ENCODE measurements at regions not wholly inside any gene's neighbourhood (a gene's known extent, or its start where the extent isn't known, plus 50 kb on each side); places are given as distances from the start of the nearest gene placed in this dataset.
"Not testable (repeated sequence)": the region's sequence is repeated elsewhere in the genome, so short reads cannot be mapped to it uniquely, and the experiment has no call there.

DNA sequence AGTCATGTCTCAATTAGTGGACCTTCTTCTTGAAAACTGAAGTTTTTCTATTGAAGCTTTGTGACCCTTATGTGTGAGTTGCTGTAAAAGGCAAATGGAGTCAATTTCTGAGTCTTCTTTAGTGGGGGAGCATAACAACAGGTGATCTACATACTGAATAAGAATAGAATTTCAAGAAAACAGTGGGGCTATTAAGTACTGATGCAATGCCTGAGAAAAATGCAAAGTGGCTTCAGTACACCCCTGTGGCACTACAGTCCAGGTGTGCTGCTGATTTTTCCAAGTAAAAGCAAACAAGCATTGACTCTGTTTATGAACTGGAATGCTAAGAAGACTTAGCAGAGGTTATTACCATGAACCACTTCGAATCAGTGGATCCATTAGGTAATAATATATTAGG, 328.0 kb upstream of the PABPC4L start:
- 75% methylated on average over 1 of the region's 1 CpG for WGBS

GRCh38 chr4:134518574-134519217, 317.1 kb upstream of the PABPC4L start:
- TF ChIP-seq POLR2A (IDR thresholded peaks at IDR 0.05) (no peak), POLR2AphosphoS5 (IDR thresholded peaks at IDR 0.05) (no peak), EP300 (IDR thresholded peaks at IDR 0.05) (no peak), CTCF (IDR thresholded peaks at IDR 0.05) (no peak)
- 51% methylated on average over 3 of the region's 3 CpGs for WGBS
- Histone ChIP-seq H3K9me3 (no peaks in the 10 kb centered on the region), H3K4me1 (no peaks in the 10 kb centered on the region), H3K36me3 (no peaks in the 10 kb centered on the region), H3K4me3 (no peak overlapping the region), H3K27ac (no peak overlapping the region), H3K27me3 (no peaks in the 10 kb centered on the region)
- DNase-seq (ENCODE audit: low spot score in 2 of 2), result no peak

More for the DNA sequence above, 328.0 kb upstream of the PABPC4L start:
- Histone ChIP-seq H3K27me3 (no peaks in the 10 kb centered on the region), H3K4me3 (no peak overlapping the region), H3K27ac (no peak overlapping the region), H3K4me1 (no peaks in the 10 kb centered on the region), H3K36me3 (no peaks in the 10 kb centered on the region), H3K9me3 (no peaks in the 10 kb centered on the region)
- TF ChIP-seq POLR2AphosphoS5 (IDR thresholded peaks at IDR 0.05) (no peak), EP300 (IDR thresholded peaks at IDR 0.05) (no peak), POLR2A (IDR thresholded peaks at IDR 0.05) (no peak), CTCF (IDR thresholded peaks at IDR 0.05) (no peak)
- DNase-seq (ENCODE audit: low spot score in 2 of 2), result no peak

- WGBS, result 77% methylated on average over 2 of the region's 2 CpGs
- TF ChIP-seq EP300 (IDR thresholded peaks at IDR 0.05), result no peak
These were observed 309.0 kb upstream of the PABPC4L start for GRCh38 chr4:134510544-134510943.

DNA sequence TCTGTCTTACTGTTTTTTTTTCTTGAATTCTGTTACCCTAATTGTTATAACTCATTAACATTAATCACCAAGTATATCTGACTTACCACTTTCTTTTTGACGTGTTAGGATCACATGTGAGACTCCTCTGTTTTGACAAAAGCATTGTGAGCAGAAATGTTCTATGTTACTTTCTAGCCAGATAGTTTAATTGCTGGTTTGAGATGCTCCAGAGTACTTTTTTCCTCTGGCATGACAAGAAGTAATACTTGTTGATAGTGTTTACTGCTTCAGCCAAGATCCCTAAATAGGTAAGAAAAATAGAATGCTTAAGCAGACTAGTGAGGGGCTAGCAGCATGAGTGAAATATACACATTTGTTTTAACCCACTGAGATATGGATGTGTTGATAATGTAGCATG, 303.9 kb upstream of the PABPC4L start:
- no peak for DNase-seq (ENCODE audit: low spot score in 2 of 2)
- no peak for TF ChIP-seq POLR2A (IDR thresholded peaks at IDR 0.05)
- no peak for TF ChIP-seq EP300 (IDR thresholded peaks at IDR 0.05)
- TF ChIP-seq CTCF (IDR thresholded peaks at IDR 0.05), result no peak
- TF ChIP-seq POLR2AphosphoS5 (IDR thresholded peaks at IDR 0.05), result no peak
- WGBS, result 61% methylated on average over 1 of the region's 1 CpG

More at GRCh38 chr4:134510544-134510943, 309.0 kb upstream of the PABPC4L start:
- Histone ChIP-seq H3K27me3 (no peaks in the 10 kb centered on the region), H3K9me3 (no peaks in the 10 kb centered on the region), H3K4me1 (no peaks in the 10 kb centered on the region), H3K36me3 (no peaks in the 10 kb centered on the region), H3K4me3 (no peak overlapping the region), H3K27ac (no peak overlapping the region)
- no peak for DNase-seq (ENCODE audit: low spot score in 2 of 2)

DNA sequence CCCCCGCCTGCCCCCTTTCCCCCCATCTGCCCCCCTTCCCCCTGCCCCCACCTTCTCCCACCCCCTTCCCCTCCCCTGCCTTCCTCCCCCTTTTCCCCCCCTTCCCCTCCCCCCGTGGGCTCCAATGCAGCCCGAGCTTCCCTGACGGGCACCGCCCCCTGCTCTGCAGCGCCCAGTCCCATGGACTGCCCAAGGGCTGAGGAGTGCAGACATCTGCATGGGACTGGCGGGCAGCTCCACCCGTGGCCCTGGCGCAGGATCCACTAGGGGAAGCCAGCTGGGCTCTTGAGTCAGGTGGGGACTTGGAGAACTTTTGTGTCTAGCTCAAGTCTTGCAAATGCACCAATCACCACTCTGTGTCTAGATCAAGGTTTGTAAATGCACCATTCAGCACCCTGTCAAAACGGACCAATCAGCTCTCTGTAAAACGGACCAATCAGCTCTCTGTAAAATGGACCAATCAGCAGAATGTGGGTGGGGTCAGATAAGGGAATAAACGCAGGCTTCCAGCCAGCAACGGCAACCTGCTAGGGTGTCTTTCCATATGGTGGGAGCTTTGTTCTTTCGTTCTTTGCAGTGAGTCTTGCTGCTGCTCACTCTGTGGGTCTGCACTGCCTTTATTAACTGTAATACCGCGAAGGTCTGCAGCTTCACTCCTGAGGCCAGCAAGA, 300.5 kb upstream of the PABPC4L start:
- Histone ChIP-seq H3K9me3 (peaks cover 11% of the 10 kb centered on the region), H3K27ac (no peak overlapping the region), H3K4me3 (no peak overlapping the region), H3K4me1 (no peaks in the 10 kb centered on the region), H3K27me3 (no peaks in the 10 kb centered on the region), H3K36me3 (no peaks in the 10 kb centered on the region)
- WGBS, result 82% methylated on average over 7 of the region's 16 CpGs
- no peak for TF ChIP-seq POLR2AphosphoS5 (IDR thresholded peaks at IDR 0.05)
- no peak for TF ChIP-seq POLR2A (IDR thresholded peaks at IDR 0.05)
- TF ChIP-seq CTCF (IDR thresholded peaks at IDR 0.05), result no peak
- DNase-seq (ENCODE audit: low spot score in 2 of 2), result no peak

More for the DNA sequence above, 303.9 kb upstream of the PABPC4L start:
- no peaks in the 10 kb centered on the region for H3K27me3 ChIP-seq
- no peak overlapping the region for H3K27ac ChIP-seq
- H3K4me1 ChIP-seq, result no peaks in the 10 kb centered on the region
- H3K9me3 ChIP-seq, result peaks cover 11% of the 10 kb centered on the region
- H3K36me3 ChIP-seq, result no peaks in the 10 kb centered on the region
- H3K4me3 ChIP-seq, result no peak overlapping the region

- not testable (repeated sequence) for H3K27me3 ChIP-seq; H3K36me3 ChIP-seq; H3K4me1 ChIP-seq; DNase-seq (ENCODE audit: low spot score in 2 of 2); H3K4me3 ChIP-seq; H3K27ac ChIP-seq
- WGBS, result 89% methylated on average over 6 of the region's 11 CpGs
- H3K9me3 ChIP-seq, result peaks cover 11% of the 10 kb centered on the region
These were observed 299.9 kb upstream of the PABPC4L start for GRCh38 chr4:134501488-134501887.

All from suprapubic skin (tissue), 4 donors.